ENCODE measurements at regions not wholly inside any gene's neighbourhood (a gene's known extent, or its start where the extent isn't known, plus 50 kb on each side); places are given as distances from the start of the nearest gene placed in this dataset.

DNA sequence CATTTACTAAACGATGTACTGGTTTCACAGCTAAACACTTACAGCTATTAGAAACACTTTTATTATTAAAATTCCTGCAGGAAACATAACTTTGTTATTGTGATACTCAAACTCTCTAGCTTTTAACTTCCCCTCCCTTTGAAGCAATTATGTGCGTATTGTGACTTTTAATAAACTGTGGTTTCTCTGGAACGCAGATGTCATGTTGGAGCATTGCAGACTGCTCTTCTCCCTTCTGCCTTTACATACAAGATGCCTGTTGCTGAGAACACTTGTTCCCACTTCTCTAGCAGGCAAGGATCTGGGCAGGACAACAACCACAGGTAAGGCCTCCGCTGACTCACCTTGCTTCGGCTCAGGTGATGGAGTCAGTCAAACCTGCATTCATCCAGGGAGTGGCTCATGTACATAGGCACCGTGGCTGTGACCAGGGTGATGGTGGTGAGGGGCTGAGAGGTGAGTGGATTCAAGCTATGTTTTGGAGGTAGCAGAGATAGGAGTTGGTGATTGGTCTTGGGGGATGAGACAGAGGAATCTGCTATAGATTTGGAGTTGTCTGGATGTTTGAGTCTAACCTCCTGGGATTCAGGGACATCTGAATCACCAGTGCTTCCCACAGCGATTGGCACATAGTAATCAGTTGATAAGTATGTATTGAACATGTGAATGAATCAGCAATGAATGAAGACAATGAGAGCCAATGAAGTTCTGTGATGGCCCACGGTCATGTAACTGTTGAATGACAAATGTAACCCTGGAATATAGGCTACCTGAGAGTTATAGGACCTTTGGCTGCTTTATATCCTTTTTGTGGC, 106.0 kb downstream of the ADAMTS15 start:
- TF ChIP-seq CTCF (IDR thresholded peaks at IDR 0.05) (no peak), POLR2AphosphoS5 (IDR thresholded peaks at IDR 0.05) (no peak), POLR2A (IDR thresholded peaks at IDR 0.05) (no peak)
